K562 (cell line): ENCODE measurements at regions not wholly inside any gene's neighbourhood (a gene's known extent, or its start where the extent isn't known, plus 50 kb on each side); places are given as distances from the start of the nearest gene placed in this dataset.

Source experiments
- CUX1 ChIP-seq: fragments of 200-800 bp; sonication (Bioruptor generic); IDR thresholded peaks from 2 replicates; pipeline ENCODE4 v1.6.1; 2016; ENCODE audit warnings: missing genetic modification characterization, missing compliant biosample characterization
- E2F5 ChIP-seq: sonication (generic); formaldehyde crosslinking; IDR thresholded peaks from 2 replicates; pipeline ENCODE4 v1.8.0; 2022; ENCODE audit warnings: mild to moderate bottlenecking, missing genetic modification reagents
- ETS1 ChIP-seq: conservative IDR thresholded peaks from 2 replicates; pipeline ENCODE4 v1.6.1; 2011; ENCODE audit warnings: low read depth, mild to moderate bottlenecking, low read length; ENCODE audit not compliant: control insufficient read depth
- ZBTB34 ChIP-seq: fragments of 250-450 bp; sonication (Bioruptor Pico); IDR thresholded peaks from 2 replicates; pipeline ENCODE4 v1.8.0; 2021; ENCODE audit warnings: mild to moderate bottlenecking, moderate library complexity
- ZNF197 ChIP-seq: fragments of 200-800 bp; sonication (Bioruptor generic); IDR thresholded peaks from 2 replicates; pipeline ENCODE4 v1.6.1; 2016; ENCODE audit warnings: low read depth, missing genetic modification characterization, missing compliant biosample characterization

- no peak for TF ChIP-seq ETS1
- no peak for TF ChIP-seq E2F5 (CRISPR knock-in tag)
- TF ChIP-seq ZNF197 (CRISPR knock-in tag), result no peak
- no peak for TF ChIP-seq CUX1 (CRISPR knock-in tag)
- no peak for TF ChIP-seq ZBTB34 (CRISPR knock-in tag)
- TF ChIP-seq, all 486 proteins: peak for 0
Measured at GRCh38 chr18:27361477-27361876, 176.4 kb upstream of the CHST9 start (continued).
